Loucy (cell line): ENCODE measurements at regions not wholly inside any gene's neighbourhood (a gene's known extent, or its start where the extent isn't known, plus 50 kb on each side); places are given as distances from the start of the nearest gene placed in this dataset.
"Not testable (repeated sequence)": the region's sequence is repeated elsewhere in the genome, so short reads cannot be mapped to it uniquely, and the experiment has no call there.

Experiments
- H2AFZ ChIP-seq: fragments of 200-600 bp; sonication (generic); 2 replicates; pipeline ENCODE4 v1.6.0; 2016; ENCODE audit warnings: antibody characterized with exemption, mild to moderate bottlenecking, low read length, moderate library complexity
- H3F3A ChIP-seq: fragments of 200-600 bp; 2 replicates; pipeline ENCODE4 v1.6.0; 2016; ENCODE audit warnings: antibody characterized with exemption, low read depth, mild to moderate bottlenecking
- H3K27me3 ChIP-seq: fragments of 200-600 bp; sonication (generic); 2 replicates; pipeline ENCODE4 v1.6.1; 2014; ENCODE audit warnings: low read length, mild to moderate bottlenecking; ENCODE audit not compliant: insufficient read depth, poor library complexity, severe bottlenecking
- H3K36me3 ChIP-seq: fragments of 200-600 bp; sonication (generic); 2 replicates; pipeline ENCODE4 v1.6.1; 2016; ENCODE audit warnings: low read length; ENCODE audit not compliant: insufficient read depth
- H3K4me1 ChIP-seq: fragments of 200-600 bp; sonication (generic); 2 replicates; pipeline ENCODE4 v1.5.1; 2014; ENCODE audit warnings: low read length, mild to moderate bottlenecking; ENCODE audit not compliant: insufficient read depth, poor library complexity, severe bottlenecking
- H3K4me2 ChIP-seq: fragments of 200-600 bp; sonication (generic); 2 replicates; pipeline ENCODE4 v1.6.0; 2014; ENCODE audit warnings: antibody characterized with exemption, low read length, low read depth, mild to moderate bottlenecking; ENCODE audit not compliant: poor library complexity, severe bottlenecking
- H3K4me3 ChIP-seq: fragments of 200-600 bp; sonication (generic); 2 replicates; pipeline ENCODE4 v1.5.1; 2014; ENCODE audit warnings: low read length, mild to moderate bottlenecking, mixed read lengths; ENCODE audit not compliant: poor library complexity, severe bottlenecking
- H3K79me2 ChIP-seq: fragments of 200-600 bp; sonication (generic); 2 replicates; pipeline ENCODE4 v1.6.1; 2014; ENCODE audit warnings: low read length; ENCODE audit not compliant: insufficient read depth
- H3K9ac ChIP-seq: fragments of 200-600 bp; sonication (generic); 2 replicates; pipeline ENCODE4 v1.6.0; 2014; ENCODE audit warnings: mild to moderate bottlenecking, low read depth, low read length, moderate library complexity; ENCODE audit not compliant: poor library complexity, severe bottlenecking
- H3K9me2 ChIP-seq: fragments of 200-600 bp; sonication (generic); replicated peaks from 2 replicates; pipeline ENCODE4 v1.6.1; 2016; ENCODE audit warnings: low read depth, low read length, mixed read lengths
- H3K9me3 ChIP-seq: fragments of 200-600 bp; sonication (generic); 2 replicates; pipeline ENCODE4 v1.6.1; 2014; ENCODE audit warnings: mild to moderate bottlenecking, antibody characterized with exemption, low read length, low read depth; ENCODE audit not compliant: insufficient read depth
- H4K20me1 ChIP-seq: fragments of 200-600 bp; sonication (generic); 2 replicates; pipeline ENCODE4 v1.6.0; 2014; ENCODE audit warnings: antibody characterized with exemption, low read length, mild to moderate bottlenecking; ENCODE audit not compliant: insufficient read depth, poor library complexity, severe bottlenecking
- CTCF ChIP-seq: fragments of 200-600 bp; sonication (generic); conservative IDR thresholded peaks from 2 replicates; pipeline ENCODE4 v1.5.1; 2014; ENCODE audit warnings: mild to moderate bottlenecking, antibody characterized with exemption, low read length
- EZH2phosphoT487 ChIP-seq: fragments of 200-600 bp; IDR thresholded peaks from 2 replicates; pipeline ENCODE4 v1.6.1; 2018; ENCODE audit warnings: antibody characterized with exemption, mild to moderate bottlenecking, moderate library complexity, borderline replicate concordance

- no peak overlapping the region for H3K4me2 ChIP-seq
- H3K9ac ChIP-seq = no peak overlapping the region
- H4K20me1 ChIP-seq = no peaks in the 10 kb centered on the region
- H3K4me3 ChIP-seq = no peak overlapping the region
- H3F3A ChIP-seq = no peaks in the 10 kb centered on the region
- H2AFZ ChIP-seq = no peak overlapping the region
- H3K9me2 ChIP-seq = no peaks in the 10 kb centered on the region
- H3K9me3 ChIP-seq = no peaks in the 10 kb centered on the region
- TF ChIP-seq CTCF (no peak), EZH2phosphoT487 (no peak)
- H3K36me3 ChIP-seq = no peaks in the 10 kb centered on the region
- H3K27me3 ChIP-seq = no peaks in the 10 kb centered on the region
- H3K79me2 ChIP-seq = no peaks in the 10 kb centered on the region
- no peaks in the 10 kb centered on the region for H3K4me1 ChIP-seq
These were observed 184.3 kb upstream of the RTL1 start for GRCh38 chr14:101087614-101088394.

GRCh38 chr14:101088395-101088667, 184.8 kb upstream of the RTL1 start:
- Histone ChIP-seq H3K4me1 (no peaks in the 10 kb centered on the region), H3K9me3 (no peaks in the 10 kb centered on the region), H2AFZ (no peak overlapping the region), H3K27me3 (no peaks in the 10 kb centered on the region), H4K20me1 (no peaks in the 10 kb centered on the region), H3K9ac (no peak overlapping the region), H3K79me2 (no peaks in the 10 kb centered on the region), H3K4me3 (no peak overlapping the region), H3F3A (no peaks in the 10 kb centered on the region), H3K4me2 (no peak overlapping the region), H3K36me3 (no peaks in the 10 kb centered on the region), H3K9me2 (no peaks in the 10 kb centered on the region)
- TF ChIP-seq EZH2phosphoT487 (no peak), CTCF (no peak)

GRCh38 chr14:101088714-101089113, 185.2 kb upstream of the RTL1 start:
- no peaks in the 10 kb centered on the region for H4K20me1 ChIP-seq
- H3K27me3 ChIP-seq = no peaks in the 10 kb centered on the region
- H3K9me3 ChIP-seq = no peaks in the 10 kb centered on the region
- no peak overlapping the region for H3K4me3 ChIP-seq
- no peak overlapping the region for H3K4me2 ChIP-seq
- no peaks in the 10 kb centered on the region for H3K9me2 ChIP-seq
- no peaks in the 10 kb centered on the region for H3K79me2 ChIP-seq
- no peaks in the 10 kb centered on the region for H3F3A ChIP-seq
- H3K9ac ChIP-seq = no peak overlapping the region
- H3K36me3 ChIP-seq = no peaks in the 10 kb centered on the region
- H3K4me1 ChIP-seq = no peaks in the 10 kb centered on the region
- H2AFZ ChIP-seq = no peak overlapping the region
- no peak for TF ChIP-seq CTCF

- not testable (repeated sequence) for H3K9me2 ChIP-seq, H3K4me2 ChIP-seq, H3K27me3 ChIP-seq, H2AFZ ChIP-seq, H4K20me1 ChIP-seq, H3K9me3 ChIP-seq, H3K9ac ChIP-seq, H3F3A ChIP-seq, H3K79me2 ChIP-seq, H3K36me3 ChIP-seq, H3K4me1 ChIP-seq, H3K4me3 ChIP-seq
These were observed 187.0 kb upstream of the RTL1 start for GRCh38 chr14:101090478-101090877.
